ENCODE measurements at regions not wholly inside any gene's neighbourhood (a gene's known extent, or its start where the extent isn't known, plus 50 kb on each side); places are given as distances from the start of the nearest gene placed in this dataset.

GRCh38 chr20:50427719-50428083 lies 82.5 kb upstream of the PTPN1 start:
- no peaks in the 10 kb centered on the region for H3K4me1 ChIP-seq (ENCODE audit: control insufficient read depth in 2 of 2, insufficient read depth in 1 of 2, low read depth in 1 of 2, low read length in 2 of 2)
- H2BK5ac ChIP-seq (ENCODE audit: low read length): no peak overlapping the region
- no peak overlapping the region for H2BK12ac ChIP-seq (ENCODE audit: low read length)
- no CpG with 5 or more reads among the region's 5 CpGs for WGBS, 2 donors (ENCODE audit: extremely low coverage in 2 of 2, insufficient read length in 2 of 2, insufficient replicate concordance in 1 of 2)
- H2BK15ac ChIP-seq (ENCODE audit: low read length): no peak overlapping the region
- H3K4ac ChIP-seq (ENCODE audit: low read length): no peak overlapping the region
- DNase-seq (ENCODE audit: low spot score): no peak
- H3K23ac ChIP-seq (ENCODE audit: low read depth, low read length, poor library complexity): no peak overlapping the region
- H3K14ac ChIP-seq (ENCODE audit: low read length): no peak overlapping the region
- H3K27me3 ChIP-seq (ENCODE audit: control insufficient read depth in 3 of 3, insufficient read depth in 3 of 3, low read depth in 1 of 3, low read length in 3 of 3): peaks cover 0 to 13% (median 0%) of the 10 kb centered on the region in 3 experiments
- no peak overlapping the region for H3K9ac ChIP-seq (ENCODE audit: low read depth, low read length, poor library complexity)
- H2AFZ ChIP-seq (ENCODE audit: low read length): peak overlapping the region; percentile 23
- no peak overlapping the region for H2AK5ac ChIP-seq (ENCODE audit: low read depth, low read length)
- H3K4me3 ChIP-seq (ENCODE audit: low read length in 2 of 2): no peak overlapping the region
- H3K18ac ChIP-seq (ENCODE audit: low read length): no peak overlapping the region
- H2BK120ac ChIP-seq (ENCODE audit: low read depth, low read length): no peak overlapping the region
- H3K27ac ChIP-seq (replicated peaks; ENCODE audit: low read length): no peak overlapping the region
- H4K8ac ChIP-seq (ENCODE audit: low read depth, low read length): no peak overlapping the region
- H3K36me3 ChIP-seq (replicated peaks in 1 of 2; ENCODE audit: control insufficient read depth in 2 of 2, insufficient read depth in 2 of 2, low read length in 2 of 2): no peaks in the 10 kb centered on the region
- H3K79me1 ChIP-seq (ENCODE audit: low read depth, low read length): no peaks in the 10 kb centered on the region
- no peaks in the 10 kb centered on the region for H3K9me3 ChIP-seq (replicated peaks in 1 of 2; ENCODE audit: control insufficient read depth in 2 of 2, insufficient read depth in 1 of 2, low read depth in 1 of 2, low read length in 2 of 2)
- H4K91ac ChIP-seq (ENCODE audit: low read depth, low read length, poor library complexity): no peak overlapping the region
- H3K4me2 ChIP-seq (ENCODE audit: insufficient read depth, low read length, poor library complexity, severe bottlenecking): no peak overlapping the region

- Histone ChIP-seq H3K9me3 (replicated peaks in 1 of 2; ENCODE audit: control insufficient read depth in 2 of 2, insufficient read depth in 1 of 2, low read depth in 1 of 2, low read length in 2 of 2) (no peaks in the 10 kb centered on the region), H2BK12ac (ENCODE audit: low read length) (no peak overlapping the region), H4K91ac (ENCODE audit: low read depth, low read length, poor library complexity) (no peak overlapping the region), H2BK120ac (ENCODE audit: low read depth, low read length) (no peak overlapping the region), H2AK5ac (ENCODE audit: low read depth, low read length) (no peak overlapping the region), H3K18ac (ENCODE audit: low read length) (no peak overlapping the region), H3K4me1 (ENCODE audit: control insufficient read depth in 2 of 2, insufficient read depth in 1 of 2, low read depth in 1 of 2, low read length in 2 of 2) (peaks cover 0 to under 1% of the 10 kb centered on the region in 2 donors), H3K79me1 (ENCODE audit: low read depth, low read length) (no peaks in the 10 kb centered on the region), H3K14ac (ENCODE audit: low read length) (no peak overlapping the region), H2BK15ac (ENCODE audit: low read length) (no peak overlapping the region), H3K23ac (ENCODE audit: low read depth, low read length, poor library complexity) (no peak overlapping the region), H3K4me2 (ENCODE audit: insufficient read depth, low read length, poor library complexity, severe bottlenecking) (no peak overlapping the region), H3K4ac (ENCODE audit: low read length) (no peak overlapping the region), H4K8ac (ENCODE audit: low read depth, low read length) (no peak overlapping the region), H3K36me3 (replicated peaks in 1 of 2; ENCODE audit: control insufficient read depth in 2 of 2, insufficient read depth in 2 of 2, low read length in 2 of 2) (no peaks in the 10 kb centered on the region), H2AFZ (ENCODE audit: low read length) (peak overlapping the region; percentile 23), H3K27me3 (ENCODE audit: control insufficient read depth in 3 of 3, insufficient read depth in 3 of 3, low read depth in 1 of 3, low read length in 3 of 3) (peaks cover 0 to 13% (median 0%) of the 10 kb centered on the region in 3 experiments), H2BK5ac (ENCODE audit: low read length) (no peak overlapping the region), H3K27ac (replicated peaks; ENCODE audit: low read length) (no peak overlapping the region), H3K4me3 (ENCODE audit: low read length in 2 of 2) (no peak overlapping the region), H3K9ac (ENCODE audit: low read depth, low read length, poor library complexity) (no peak overlapping the region)
- no CpG with 5 or more reads among the region's 6 CpGs for WGBS, 2 donors (ENCODE audit: extremely low coverage in 2 of 2, insufficient read length in 2 of 2, insufficient replicate concordance in 1 of 2)
- no peak for DNase-seq (ENCODE audit: low spot score)
Observed at GRCh38 chr20:50428097-50428828, 81.9 kb upstream of the PTPN1 start.

GRCh38 chr20:50429412-50429811 lies 80.8 kb upstream of the PTPN1 start:
- no CpG with 5 or more reads among the region's 5 CpGs for WGBS, 2 donors (ENCODE audit: extremely low coverage in 2 of 2, insufficient read length in 2 of 2, insufficient replicate concordance in 1 of 2)
- Histone ChIP-seq H3K18ac (ENCODE audit: low read length) (no peak overlapping the region), H3K79me1 (ENCODE audit: low read depth, low read length) (no peaks in the 10 kb centered on the region), H2BK120ac (ENCODE audit: low read depth, low read length) (no peak overlapping the region), H3K4ac (ENCODE audit: low read length) (no peak overlapping the region), H3K23ac (ENCODE audit: low read depth, low read length, poor library complexity) (no peak overlapping the region), H4K91ac (ENCODE audit: low read depth, low read length, poor library complexity) (no peak overlapping the region), H2AFZ (ENCODE audit: low read length) (no peak overlapping the region), H2BK15ac (ENCODE audit: low read length) (no peak overlapping the region), H3K14ac (ENCODE audit: low read length) (no peak overlapping the region), H3K36me3 (replicated peaks in 1 of 2; ENCODE audit: control insufficient read depth in 2 of 2, insufficient read depth in 2 of 2, low read length in 2 of 2) (no peaks in the 10 kb centered on the region), H2AK5ac (ENCODE audit: low read depth, low read length) (no peak overlapping the region), H4K8ac (ENCODE audit: low read depth, low read length) (no peak overlapping the region), H2BK12ac (ENCODE audit: low read length) (no peak overlapping the region), H3K27ac (replicated peaks; ENCODE audit: low read length) (no peak overlapping the region), H3K4me3 (ENCODE audit: low read length in 2 of 2) (no peak overlapping the region), H3K4me1 (ENCODE audit: control insufficient read depth in 2 of 2, insufficient read depth in 1 of 2, low read depth in 1 of 2, low read length in 2 of 2) (peaks cover 2 to 3% of the 10 kb centered on the region in 2 donors), H3K27me3 (ENCODE audit: control insufficient read depth in 3 of 3, insufficient read depth in 3 of 3, low read depth in 1 of 3, low read length in 3 of 3) (peaks cover 0 to 4% (median 0%) of the 10 kb centered on the region in 3 experiments), H3K9ac (ENCODE audit: low read depth, low read length, poor library complexity) (no peak overlapping the region), H2BK5ac (ENCODE audit: low read length) (no peak overlapping the region), H3K9me3 (replicated peaks in 1 of 2; ENCODE audit: control insufficient read depth in 2 of 2, insufficient read depth in 1 of 2, low read depth in 1 of 2, low read length in 2 of 2) (no peaks in the 10 kb centered on the region), H3K4me2 (ENCODE audit: insufficient read depth, low read length, poor library complexity, severe bottlenecking) (no peak overlapping the region)
- no peak for DNase-seq (ENCODE audit: low spot score)

- H2AK5ac ChIP-seq (ENCODE audit: low read depth, low read length): peak overlapping the region; percentile 5
- WGBS, 2 donors (ENCODE audit: extremely low coverage in 2 of 2, insufficient read length in 2 of 2, insufficient replicate concordance in 1 of 2): no CpG with 5 or more reads among the region's 9 CpGs
Observed at GRCh38 chr20:50431066-50431450, 79.1 kb upstream of the PTPN1 start.

More at GRCh38 chr20:50431066-50431450, 79.1 kb upstream of the PTPN1 start:
- H2AFZ ChIP-seq (ENCODE audit: low read length): no peak overlapping the region
- H3K27me3 ChIP-seq (ENCODE audit: control insufficient read depth in 3 of 3, insufficient read depth in 3 of 3, low read depth in 1 of 3, low read length in 3 of 3): peaks cover 0 to 7% (median 0%) of the 10 kb centered on the region in 3 experiments
- H3K27ac ChIP-seq (replicated peaks; ENCODE audit: low read length): no peak overlapping the region
- H3K36me3 ChIP-seq (replicated peaks in 1 of 2; ENCODE audit: control insufficient read depth in 2 of 2, insufficient read depth in 2 of 2, low read length in 2 of 2): no peaks in the 10 kb centered on the region
- peak overlapping the region; percentile 7 for H3K18ac ChIP-seq (ENCODE audit: low read length)
- no peak overlapping the region for H4K91ac ChIP-seq (ENCODE audit: low read depth, low read length, poor library complexity)
- no peak for DNase-seq (ENCODE audit: low spot score)
- H3K4ac ChIP-seq (ENCODE audit: low read length): no peak overlapping the region
- peaks cover 2 to 3% of the 10 kb centered on the region in 2 donors for H3K4me1 ChIP-seq (ENCODE audit: control insufficient read depth in 2 of 2, insufficient read depth in 1 of 2, low read depth in 1 of 2, low read length in 2 of 2)
- no peak overlapping the region for H3K9ac ChIP-seq (ENCODE audit: low read depth, low read length, poor library complexity)
- no peak overlapping the region for H4K8ac ChIP-seq (ENCODE audit: low read depth, low read length)
- H2BK5ac ChIP-seq (ENCODE audit: low read length): no peak overlapping the region
- H2BK12ac ChIP-seq (ENCODE audit: low read length): no peak overlapping the region
- H3K79me1 ChIP-seq (ENCODE audit: low read depth, low read length): no peaks in the 10 kb centered on the region
- H2BK120ac ChIP-seq (ENCODE audit: low read depth, low read length): no peak overlapping the region
- no peak overlapping the region for H3K4me2 ChIP-seq (ENCODE audit: insufficient read depth, low read length, poor library complexity, severe bottlenecking)
- H3K14ac ChIP-seq (ENCODE audit: low read length): no peak overlapping the region
- no peaks in the 10 kb centered on the region for H3K9me3 ChIP-seq (replicated peaks in 1 of 2; ENCODE audit: control insufficient read depth in 2 of 2, insufficient read depth in 1 of 2, low read depth in 1 of 2, low read length in 2 of 2)
- peak overlapping the region; percentile 50 for H2BK15ac ChIP-seq (ENCODE audit: low read length)
- H3K23ac ChIP-seq (ENCODE audit: low read depth, low read length, poor library complexity): no peak overlapping the region
- no peak overlapping the region for H3K4me3 ChIP-seq (ENCODE audit: low read length in 2 of 2)

Measured in neuronal stem cell (in vitro differentiated cells).